ENCODE measurements at regions not wholly inside any gene's neighbourhood (a gene's known extent, or its start where the extent isn't known, plus 50 kb on each side); places are given as distances from the start of the nearest gene placed in this dataset.

- TF ChIP-seq CTCF (conservative IDR thresholded peaks at IDR 0.05; ENCODE audit: low read depth, low read length) (no peak), RAD21 (IDR thresholded peaks at IDR 0.05; ENCODE audit: low read length) (no peak), POLR2A (IDR thresholded peaks at IDR 0.05; ENCODE audit: low read depth, low read length) (no peak)
Observed at GRCh38 chr11:96755752-96756151, 365.9 kb downstream of the JRKL start.

Measured in IMR-90 (cell line).